ENCODE measurements at regions not wholly inside any gene's neighbourhood (a gene's known extent, or its start where the extent isn't known, plus 50 kb on each side); places are given as distances from the start of the nearest gene placed in this dataset.

- TF ChIP-seq EZH2 (IDR thresholded peaks at IDR 0.05; ENCODE audit: borderline replicate concordance, low read depth, low read length, poor library complexity, severe bottlenecking) (no peak), CTCF (conservative IDR thresholded peaks at IDR 0.05; ENCODE audit: low read depth, low read length) (no peak)
Measured at GRCh38 chr10:63884426-63884825, 363.2 kb downstream of the REEP3 start.

Measured in A673 (cell line).